Endothelial cell (in vitro differentiated cells): ENCODE measurements at regions not wholly inside any gene's neighbourhood (a gene's known extent, or its start where the extent isn't known, plus 50 kb on each side); places are given as distances from the start of the nearest gene placed in this dataset.
A peak's percentile ranks its signal among the peaks of the same experiment; 100 is the strongest.
"Not testable (repeated sequence)": the region's sequence is repeated elsewhere in the genome, so short reads cannot be mapped to it uniquely, and the experiment has no call there.

ENCODE experiments used
- DNase-seq: peaks from one replicate; pipeline ENCODE4 v3.0.0; 2021; ENCODE audit warnings: low spot score
- H3K27ac Mint-ChIP-seq: one replicate; pipeline ENCODE4 v1.8.0; 2021; ENCODE audit warnings: mixed read lengths, inconsistent platforms; ENCODE audit not compliant: unreplicated experiment
- H3K27me3 Mint-ChIP-seq: one replicate; pipeline ENCODE4 v1.8.0; 2021; ENCODE audit warnings: mild to moderate bottlenecking, moderate library complexity, mixed read lengths, inconsistent platforms; ENCODE audit not compliant: unreplicated experiment
- H3K36me3 Mint-ChIP-seq: one replicate; pipeline ENCODE4 v1.8.0; 2021; ENCODE audit warnings: mild to moderate bottlenecking, low read depth, mixed read lengths, inconsistent platforms; ENCODE audit not compliant: unreplicated experiment
- H3K4me1 Mint-ChIP-seq: one replicate; pipeline ENCODE4 v1.8.0; 2021; ENCODE audit warnings: mild to moderate bottlenecking, mixed read lengths, inconsistent platforms; ENCODE audit not compliant: unreplicated experiment
- H3K4me3 Mint-ChIP-seq: one replicate; pipeline ENCODE4 v1.8.0; 2021; ENCODE audit warnings: mild to moderate bottlenecking, mixed read lengths, inconsistent platforms; ENCODE audit not compliant: unreplicated experiment
- H3K9me3 Mint-ChIP-seq: one replicate; pipeline ENCODE4 v1.8.0; 2021; ENCODE audit warnings: mixed read lengths, inconsistent platforms; ENCODE audit not compliant: unreplicated experiment
- TF ChIP-seq, protein P1 (sequence below): fragments of 200-600 bp; sonication (generic); IDR thresholded peaks from one replicate; pipeline ENCODE4 v1.5.0; 2021; ENCODE audit warnings: antibody characterized with exemption; ENCODE audit not compliant: unreplicated experiment

DNA sequence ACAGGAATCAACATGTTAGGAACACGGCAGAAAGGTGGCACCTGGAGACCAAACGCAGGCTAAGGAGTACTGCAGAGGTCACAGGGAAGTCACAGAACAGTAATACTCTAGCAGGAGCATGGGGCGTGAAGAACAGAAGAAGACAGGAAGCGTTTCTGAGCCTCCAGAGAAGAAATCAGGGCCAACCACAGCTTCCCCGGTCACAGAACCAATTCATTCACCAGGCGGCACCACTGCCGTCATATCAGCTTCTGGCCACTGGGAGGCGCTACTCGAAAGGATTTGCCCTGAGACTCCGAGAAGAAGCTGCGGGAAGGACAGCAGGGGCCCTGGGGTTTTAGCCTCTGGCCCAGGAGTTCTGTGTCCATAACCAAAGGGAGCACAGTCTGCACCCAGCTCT, 78.0 kb upstream of the DRD5 start:
- H3K36me3 Mint-ChIP-seq: no peaks in the 10 kb centered on the region
- H3K9me3 Mint-ChIP-seq: peaks cover 5% of the 10 kb centered on the region
- DNase-seq: peak; percentile 79
- H3K27ac Mint-ChIP-seq: no peak overlapping the region
- TF ChIP-seq, protein P1, sequence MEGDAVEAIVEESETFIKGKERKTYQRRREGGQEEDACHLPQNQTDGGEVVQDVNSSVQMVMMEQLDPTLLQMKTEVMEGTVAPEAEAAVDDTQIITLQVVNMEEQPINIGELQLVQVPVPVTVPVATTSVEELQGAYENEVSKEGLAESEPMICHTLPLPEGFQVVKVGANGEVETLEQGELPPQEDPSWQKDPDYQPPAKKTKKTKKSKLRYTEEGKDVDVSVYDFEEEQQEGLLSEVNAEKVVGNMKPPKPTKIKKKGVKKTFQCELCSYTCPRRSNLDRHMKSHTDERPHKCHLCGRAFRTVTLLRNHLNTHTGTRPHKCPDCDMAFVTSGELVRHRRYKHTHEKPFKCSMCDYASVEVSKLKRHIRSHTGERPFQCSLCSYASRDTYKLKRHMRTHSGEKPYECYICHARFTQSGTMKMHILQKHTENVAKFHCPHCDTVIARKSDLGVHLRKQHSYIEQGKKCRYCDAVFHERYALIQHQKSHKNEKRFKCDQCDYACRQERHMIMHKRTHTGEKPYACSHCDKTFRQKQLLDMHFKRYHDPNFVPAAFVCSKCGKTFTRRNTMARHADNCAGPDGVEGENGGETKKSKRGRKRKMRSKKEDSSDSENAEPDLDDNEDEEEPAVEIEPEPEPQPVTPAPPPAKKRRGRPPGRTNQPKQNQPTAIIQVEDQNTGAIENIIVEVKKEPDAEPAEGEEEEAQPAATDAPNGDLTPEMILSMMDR: peak; percentile 84
- peaks cover 5% of the 10 kb centered on the region for H3K27me3 Mint-ChIP-seq
- no peaks in the 10 kb centered on the region for H3K4me1 Mint-ChIP-seq
- no peak overlapping the region for H3K4me3 Mint-ChIP-seq

DNA sequence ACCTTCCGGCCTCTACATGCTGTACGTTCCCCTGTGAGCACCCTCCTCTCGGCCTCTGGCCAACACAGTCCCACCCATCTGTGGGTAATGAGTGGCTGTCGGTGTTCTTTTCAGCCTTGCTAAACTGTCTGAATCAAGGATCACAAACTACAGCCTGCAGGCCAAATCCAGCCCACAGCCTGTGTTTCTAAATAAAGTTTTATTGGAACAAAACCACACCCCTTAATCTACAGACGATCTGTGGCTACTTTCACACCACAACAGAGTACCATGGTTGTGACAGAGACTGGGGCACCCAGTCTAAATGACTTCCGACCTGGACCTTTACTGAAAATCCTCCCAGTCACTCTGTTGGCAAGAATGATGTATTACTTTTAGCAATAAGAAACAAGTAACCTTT, 77.3 kb upstream of the DRD5 start:
- not testable (repeated sequence) for H3K4me3 Mint-ChIP-seq, H3K27ac Mint-ChIP-seq, H3K9me3 Mint-ChIP-seq, DNase-seq, H3K4me1 Mint-ChIP-seq, H3K27me3 Mint-ChIP-seq, H3K36me3 Mint-ChIP-seq

DNA sequence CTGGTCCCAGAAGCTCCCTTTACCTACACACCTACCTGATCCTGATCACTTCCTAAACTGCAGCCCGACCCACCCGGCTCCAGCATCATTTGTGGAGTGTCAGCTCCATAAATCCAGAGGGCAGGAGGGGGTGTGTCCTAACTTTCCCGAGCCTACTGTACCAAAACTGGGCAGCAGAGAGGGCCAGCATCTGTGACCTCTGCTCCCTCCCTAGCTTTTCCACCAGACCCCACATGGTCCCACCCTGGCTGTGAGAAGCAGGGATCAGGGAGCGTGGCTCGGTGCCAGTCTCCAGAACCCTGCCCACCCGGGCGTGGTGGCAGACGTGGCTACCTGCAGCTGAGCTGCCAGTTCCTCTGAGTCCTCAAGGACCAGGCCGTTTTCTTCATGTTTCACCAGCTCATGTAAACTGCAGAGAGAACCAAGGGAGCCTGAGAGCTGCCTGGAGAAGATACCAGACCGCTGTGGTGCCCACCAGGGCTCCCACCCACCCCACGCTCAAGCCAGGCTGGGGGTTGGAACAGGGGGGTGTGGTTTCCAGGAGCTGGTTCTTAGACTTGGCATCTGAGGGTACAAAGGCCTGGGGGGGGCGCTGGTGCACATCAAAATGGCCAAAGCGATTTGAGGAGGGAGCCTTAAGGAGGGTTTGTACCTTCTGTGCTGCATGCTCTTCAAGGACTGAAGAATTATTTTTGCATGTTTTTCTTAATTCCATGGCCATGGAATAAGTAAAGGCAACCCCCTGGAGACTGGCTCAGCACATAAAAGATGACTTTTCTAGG, 76.7 kb upstream of the DRD5 start:
- no peak overlapping the region for H3K27ac Mint-ChIP-seq
- H3K4me3 Mint-ChIP-seq: no peak overlapping the region
- peaks cover 5% of the 10 kb centered on the region for H3K9me3 Mint-ChIP-seq
- no peak for DNase-seq
- TF ChIP-seq, protein P1: no peak
- peaks cover 5% of the 10 kb centered on the region for H3K27me3 Mint-ChIP-seq
- no peaks in the 10 kb centered on the region for H3K4me1 Mint-ChIP-seq
- peaks cover 3% of the 10 kb centered on the region for H3K36me3 Mint-ChIP-seq

DNA sequence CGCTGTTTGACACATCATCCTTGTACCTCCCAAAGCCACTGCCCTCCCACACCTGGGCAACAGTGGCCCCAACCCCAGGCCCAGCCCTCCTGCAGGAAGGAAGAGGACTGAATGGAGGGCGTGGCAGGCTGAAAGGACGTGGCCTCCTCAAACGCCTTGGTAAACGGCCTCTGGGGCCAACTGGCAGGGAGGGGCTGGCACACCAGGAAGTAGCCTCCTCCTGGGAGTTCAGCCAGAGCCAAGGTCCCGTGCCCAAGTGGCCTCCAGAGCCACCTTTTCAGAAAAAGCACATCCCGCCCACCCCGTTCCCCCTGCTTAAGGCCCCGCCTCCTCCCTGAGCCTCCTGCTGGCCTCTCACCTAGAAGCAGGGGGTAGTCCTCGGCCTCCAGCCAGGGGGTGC, 74.2 kb upstream of the DRD5 start:
- not testable (repeated sequence) for H3K4me3 Mint-ChIP-seq, H3K9me3 Mint-ChIP-seq, DNase-seq, H3K27ac Mint-ChIP-seq, H3K27me3 Mint-ChIP-seq, H3K4me1 Mint-ChIP-seq, H3K36me3 Mint-ChIP-seq

DNA sequence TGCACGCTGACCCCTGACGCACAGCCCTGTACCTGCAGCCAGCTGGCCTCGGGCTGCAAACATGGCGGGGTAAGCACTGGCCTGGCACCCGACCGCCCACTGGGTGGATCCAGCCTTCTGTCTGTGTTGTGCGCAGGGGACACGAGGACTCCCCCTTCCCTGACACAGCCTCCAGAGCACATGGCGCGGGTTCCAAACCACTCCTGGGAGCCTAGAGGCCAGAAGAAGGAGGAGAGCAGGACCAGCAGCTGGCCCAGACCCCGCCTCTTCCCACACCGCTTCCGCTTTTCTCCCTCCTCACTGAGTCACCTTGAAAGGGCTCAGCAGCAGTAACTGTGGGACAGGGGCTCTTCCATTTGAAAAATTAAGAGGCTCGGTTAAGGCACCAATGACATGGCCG, 73.5 kb upstream of the DRD5 start:
- not testable (repeated sequence) for H3K27ac Mint-ChIP-seq, H3K27me3 Mint-ChIP-seq, H3K9me3 Mint-ChIP-seq, H3K4me3 Mint-ChIP-seq, H3K36me3 Mint-ChIP-seq, H3K4me1 Mint-ChIP-seq, DNase-seq

DNA sequence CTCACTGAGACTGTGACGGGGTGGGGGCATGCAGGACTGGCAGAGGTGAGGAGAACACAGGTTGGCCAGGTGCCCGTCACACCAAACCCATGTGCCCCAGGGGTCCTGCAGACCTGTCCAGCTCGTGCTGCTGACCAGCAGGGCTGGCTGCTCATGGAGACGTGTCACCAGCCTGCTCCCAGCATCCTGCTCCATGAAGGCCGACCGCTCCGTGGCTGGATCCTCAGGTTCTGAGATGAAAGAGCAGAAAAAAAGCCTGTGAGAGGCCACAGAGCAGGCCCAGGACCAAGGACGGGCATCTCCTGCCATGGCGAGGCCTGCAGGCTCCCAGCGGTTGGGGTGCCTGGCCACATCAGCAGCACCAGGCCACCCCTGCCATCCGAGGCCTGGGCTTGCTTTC, 71.7 kb upstream of the DRD5 start:
- no peaks in the 10 kb centered on the region for H3K9me3 Mint-ChIP-seq
- H3K4me1 Mint-ChIP-seq: peaks cover 7% of the 10 kb centered on the region
- no peaks in the 10 kb centered on the region for H3K27me3 Mint-ChIP-seq
- no peak overlapping the region for H3K4me3 Mint-ChIP-seq
- no peak overlapping the region for H3K27ac Mint-ChIP-seq
- peaks cover 3% of the 10 kb centered on the region for H3K36me3 Mint-ChIP-seq
- no peak for DNase-seq
- TF ChIP-seq, protein P1: no peak

DNA sequence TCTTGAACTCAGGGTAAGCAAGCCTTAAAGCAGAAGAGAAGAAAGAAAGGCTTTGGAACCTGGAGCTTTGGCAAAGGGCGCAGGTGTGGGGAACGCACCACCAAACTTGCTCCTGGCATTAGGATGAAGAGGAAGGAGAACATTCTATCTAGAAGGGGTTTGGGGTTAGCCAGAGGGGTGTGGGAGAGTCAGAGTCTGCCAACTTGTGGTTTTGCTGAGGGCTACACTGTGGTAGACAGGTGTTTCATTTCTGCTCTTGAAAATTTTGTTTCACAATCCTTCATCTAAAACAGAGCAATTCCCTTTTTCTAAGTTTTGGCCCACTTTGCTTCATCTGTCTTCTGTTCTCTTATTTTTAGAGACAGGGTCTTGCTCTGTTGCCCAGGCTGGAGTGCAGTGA, 66.2 kb upstream of the DRD5 start:
- not testable (repeated sequence) for H3K4me3 Mint-ChIP-seq, H3K27me3 Mint-ChIP-seq, H3K9me3 Mint-ChIP-seq, H3K27ac Mint-ChIP-seq, DNase-seq, H3K36me3 Mint-ChIP-seq
- peaks cover 12% of the 10 kb centered on the region for H3K4me1 Mint-ChIP-seq
